ENCODE measurements at regions not wholly inside any gene's neighbourhood (a gene's known extent, or its start where the extent isn't known, plus 50 kb on each side); places are given as distances from the start of the nearest gene placed in this dataset.

GRCh38 chr15:37291920-37292319, 191.6 kb upstream of the MEIS2 start:
- no peak for TF ChIP-seq TAF1 (IDR thresholded peaks at IDR 0.05; ENCODE audit: borderline replicate concordance, low read depth, low read length)
- TF ChIP-seq POLR2AphosphoS5 (IDR thresholded peaks at IDR 0.05; ENCODE audit: low read depth, low read length), result no peak
- no peak for TF ChIP-seq POLR2A (IDR thresholded peaks at IDR 0.05; ENCODE audit: low read depth, low read length)
